Ascending aorta (tissue), 2 donors: ENCODE measurements at regions not wholly inside any gene's neighbourhood (a gene's known extent, or its start where the extent isn't known, plus 50 kb on each side); places are given as distances from the start of the nearest gene placed in this dataset.
"Not testable (repeated sequence)": the region's sequence is repeated elsewhere in the genome, so short reads cannot be mapped to it uniquely, and the experiment has no call there.

ENCODE experiments used
- DNase-seq, 2 donors: peaks; one replicate each; pipeline ENCODE4 v3.0.0-alpha.2; 2019; ENCODE audit warnings: low spot score in 2 of 2
- H3K27ac ChIP-seq, 2 donors: fragments of 200-600 bp; sonication (generic); one replicate each; pipeline ENCODE4 v1.5.1; 2016 to 2017; ENCODE audit warnings: mild to moderate bottlenecking in 1 of 2
- H3K27me3 ChIP-seq: fragments of 200-600 bp; sonication (generic); one replicate; pipeline ENCODE4 v1.5.1; 2017
- H3K36me3 ChIP-seq, 2 donors: fragments of 200-600 bp; sonication (generic); one replicate each; pipeline ENCODE4 v1.5.1; 2016
- H3K4me1 ChIP-seq, 2 donors: fragments of 200-600 bp; sonication (generic); one replicate each; pipeline ENCODE4 v1.5.1; 2016 to 2017; ENCODE audit warnings: mild to moderate bottlenecking in 1 of 2
- H3K4me3 ChIP-seq, 2 donors: fragments of 200-600 bp; sonication (generic); one replicate each; pipeline ENCODE4 v1.5.1; 2016 to 2017; ENCODE audit warnings: mild to moderate bottlenecking in 1 of 2
- H3K9me3 ChIP-seq, 2 donors: fragments of 200-600 bp; sonication (generic); one replicate each; pipeline ENCODE4 v1.5.1; 2016
- CTCF ChIP-seq, 3 experiments: fragments of 200-600 bp in 2 of 3; fragments of 450-650 bp in 1 of 3; sonication (generic) in 2 of 3; IDR thresholded peaks; one replicate each; pipeline ENCODE4 v1.5.1; 2016 to 2019; ENCODE audit warnings: antibody characterized with exemption in 3 of 3, mild to moderate bottlenecking in 1 of 3, moderate library complexity in 1 of 3
- intact Hi-C: fragments of 100-400 bp; cut with DNase I; formaldehyde crosslinking; loops from one replicate; pipeline ENCODE4 v1.15.1; 2023

DNA sequence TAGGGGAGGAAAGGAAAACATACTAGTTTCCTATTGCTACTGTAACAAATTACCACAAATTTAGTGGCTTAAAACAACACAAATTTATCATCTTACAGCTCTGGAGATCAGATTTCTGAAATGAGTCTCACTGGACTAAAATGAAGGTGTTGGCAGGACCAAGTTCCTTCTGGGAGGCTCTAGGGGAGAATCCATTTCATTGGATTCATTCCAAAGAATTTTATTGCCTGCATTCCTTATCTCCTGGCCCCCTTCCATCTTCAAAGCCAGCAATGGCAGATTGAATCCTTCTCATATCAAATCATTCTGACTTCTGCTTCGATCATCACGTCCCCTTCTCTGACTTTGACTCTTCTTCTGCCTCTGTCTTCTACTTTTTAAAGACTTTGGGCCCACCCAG is 250.9 kb downstream of the IRS1 start:
- H3K27ac ChIP-seq: no peak overlapping the region
- H3K9me3 ChIP-seq: no peaks in the 10 kb centered on the region
- no peaks in the 10 kb centered on the region for H3K4me1 ChIP-seq
- H3K36me3 ChIP-seq: no peaks in the 10 kb centered on the region
- H3K27me3 ChIP-seq: no peaks in the 10 kb centered on the region
- H3K4me3 ChIP-seq: no peak overlapping the region
- DNase-seq: no peak
- TF ChIP-seq CTCF (IDR thresholded peaks at IDR 0.05): no peak
- intact Hi-C loops: no loop called here

DNA sequence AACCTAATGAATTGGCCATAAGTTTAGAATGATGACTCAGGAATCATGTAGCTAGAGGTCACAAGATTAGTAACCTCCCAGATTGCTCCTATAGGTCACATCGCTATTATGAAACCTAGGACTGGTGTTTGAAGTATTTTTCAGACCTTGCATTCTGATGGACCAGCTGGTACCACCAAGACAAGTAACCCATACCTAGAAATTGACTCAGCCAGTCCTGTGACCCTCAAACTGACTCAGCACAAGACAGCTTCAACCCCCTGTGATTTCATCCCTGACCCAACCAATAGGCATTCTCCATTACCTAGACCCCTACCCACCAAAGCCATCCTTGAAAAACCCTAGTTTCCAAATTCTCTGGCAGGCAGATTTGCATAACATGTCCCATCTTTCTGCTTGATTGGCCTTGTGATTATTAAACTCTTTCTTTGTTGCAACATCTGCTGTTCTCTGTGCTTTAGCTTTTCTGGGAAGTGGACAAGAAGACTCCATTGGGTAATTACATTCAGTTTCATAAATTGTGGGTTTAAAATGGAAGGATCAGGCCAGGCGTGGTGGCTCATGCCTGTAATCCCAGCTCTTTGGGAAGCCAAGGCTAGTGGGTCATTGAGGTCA is 254.9 kb downstream of the IRS1 start:
- Histone ChIP-seq H3K27ac (no peak overlapping the region), H3K9me3 (no peaks in the 10 kb centered on the region), H3K4me3 (no peak overlapping the region), H3K27me3 (no peaks in the 10 kb centered on the region), H3K36me3 (no peaks in the 10 kb centered on the region), H3K4me1 (no peaks in the 10 kb centered on the region)
- intact Hi-C loops: no loop called here
- TF ChIP-seq CTCF (IDR thresholded peaks at IDR 0.05): no peak
- no peak for DNase-seq

DNA sequence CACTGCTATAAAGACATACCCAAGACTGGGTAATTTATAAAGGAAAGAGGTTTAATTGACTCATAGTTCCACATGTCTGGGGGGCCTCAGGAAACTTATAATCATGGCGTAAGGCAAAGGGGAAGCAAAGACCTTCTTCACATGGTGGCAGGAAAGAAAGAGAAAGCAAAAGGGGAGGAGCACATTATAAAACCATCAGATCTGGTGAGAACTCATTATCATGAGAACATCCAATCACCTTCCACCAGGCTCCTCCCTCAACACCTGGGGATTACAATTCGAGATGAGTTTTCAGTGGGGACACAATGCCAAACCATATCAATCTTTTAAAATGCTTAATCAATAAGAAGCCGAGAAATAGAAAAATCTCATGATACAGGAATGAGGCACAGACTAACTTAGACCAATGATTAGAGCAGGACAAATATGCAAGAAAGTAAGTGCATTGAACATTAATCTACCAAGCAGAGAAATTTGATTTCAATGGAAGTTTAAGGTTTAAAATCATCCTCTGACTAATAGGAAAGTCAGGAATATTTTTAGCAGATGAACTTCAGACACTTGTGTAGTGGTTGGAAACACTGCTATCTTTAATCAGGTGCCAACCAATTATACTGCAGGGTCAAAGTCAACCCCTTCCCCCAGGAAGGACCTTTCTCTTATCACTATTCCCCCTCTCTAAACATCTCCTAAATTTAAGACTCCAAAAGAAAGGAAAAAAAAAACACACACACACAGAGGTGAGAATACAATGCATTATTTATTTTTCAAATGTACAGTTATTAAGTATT is 259.2 kb downstream of the IRS1 start:
- H3K9me3 ChIP-seq: no peaks in the 10 kb centered on the region
- intact Hi-C loops: no loop called here
- no peak for DNase-seq
- H3K4me3 ChIP-seq: no peak overlapping the region
- no peaks in the 10 kb centered on the region for H3K4me1 ChIP-seq
- H3K27me3 ChIP-seq: no peaks in the 10 kb centered on the region
- TF ChIP-seq CTCF (IDR thresholded peaks at IDR 0.05): no peak
- H3K36me3 ChIP-seq: no peaks in the 10 kb centered on the region
- H3K27ac ChIP-seq: no peak overlapping the region

DNA sequence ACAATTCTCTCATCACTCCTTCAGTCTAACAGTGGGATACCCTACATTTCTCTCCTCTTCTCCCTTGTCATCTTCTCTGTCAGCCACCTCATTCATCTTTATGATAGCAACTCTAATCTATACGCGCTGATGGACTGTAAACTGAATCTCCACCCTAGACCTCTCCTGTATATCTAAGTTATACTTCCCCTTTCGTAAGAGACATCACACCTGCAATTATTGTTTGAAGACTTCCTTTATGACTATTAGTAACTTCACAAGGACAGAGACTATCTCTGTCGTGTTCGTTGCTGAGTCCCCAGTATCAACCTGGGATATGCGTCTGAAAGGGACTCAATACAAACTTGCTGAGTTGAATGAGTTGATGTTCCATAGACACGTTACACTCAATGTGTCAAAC is 263.2 kb downstream of the IRS1 start:
- Histone ChIP-seq H3K4me1 (no peaks in the 10 kb centered on the region), H3K27ac (no peak overlapping the region), H3K9me3 (no peaks in the 10 kb centered on the region), H3K36me3 (no peaks in the 10 kb centered on the region), H3K4me3 (no peak overlapping the region), H3K27me3 (no peaks in the 10 kb centered on the region)
- no peak for TF ChIP-seq CTCF (IDR thresholded peaks at IDR 0.05)
- intact Hi-C loops: no loop called here
- no peak for DNase-seq

DNA sequence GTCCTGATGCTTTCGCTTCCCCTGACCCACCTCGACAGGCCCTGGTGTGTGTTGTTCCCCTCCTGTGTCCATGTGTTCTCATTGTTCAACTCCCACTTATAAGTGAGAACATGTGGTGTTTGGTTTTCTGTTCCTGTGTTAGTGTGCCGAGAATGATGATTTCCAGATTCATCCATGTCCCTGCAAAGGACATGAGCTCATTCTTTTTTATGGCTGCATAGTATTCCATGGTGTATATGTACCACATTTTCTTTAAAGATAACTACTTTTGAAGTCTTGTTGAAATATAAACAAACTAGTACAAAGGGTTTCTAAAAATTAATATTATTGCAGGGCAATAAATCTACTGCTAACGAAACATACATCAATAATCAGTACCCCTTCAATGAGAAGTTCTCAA is 266.6 kb downstream of the IRS1 start:
- H3K27me3 ChIP-seq, DNase-seq, H3K27ac ChIP-seq, H3K4me3 ChIP-seq, H3K9me3 ChIP-seq, H3K36me3 ChIP-seq, intact Hi-C loops, H3K4me1 ChIP-seq: not testable (repeated sequence)

DNA sequence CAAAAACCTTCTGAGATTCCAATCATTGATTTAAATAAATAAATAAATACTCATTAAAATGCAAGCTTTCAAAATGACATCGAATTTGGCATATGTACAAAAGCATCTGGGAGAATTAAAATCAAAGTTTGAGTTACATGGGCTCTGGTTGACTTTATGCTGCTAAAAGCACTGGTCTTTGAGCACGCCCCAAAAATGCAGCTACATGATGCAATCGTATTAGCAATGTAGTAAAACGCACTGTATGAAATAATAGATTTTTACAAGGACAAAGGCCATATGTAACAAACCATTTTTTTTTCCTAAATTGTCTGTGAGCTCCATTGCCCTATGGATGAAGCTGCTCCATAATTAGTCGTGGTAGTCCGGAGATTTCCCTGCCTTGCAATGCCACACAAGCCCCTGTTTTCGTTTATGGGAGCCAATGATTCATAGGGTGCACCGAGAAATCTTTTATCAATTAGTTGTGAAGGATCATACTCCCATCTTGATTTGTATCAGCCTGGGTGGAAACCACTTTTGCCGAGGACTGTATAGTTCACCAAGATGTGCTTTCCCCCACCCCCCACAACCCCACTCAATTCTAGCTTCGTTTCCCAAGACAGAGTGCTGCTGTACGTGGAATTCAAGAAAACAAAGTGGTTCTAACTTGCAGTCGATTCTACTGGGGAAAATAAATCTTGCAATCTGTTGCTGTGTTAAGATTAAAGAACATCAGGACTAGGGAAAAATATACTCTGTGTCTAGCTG is 268.4 kb downstream of the IRS1 start:
- intact Hi-C loops: no loop called here

More for the DNA sequence above, 268.4 kb downstream of the IRS1 start:
- Histone ChIP-seq H3K9me3 (no peaks in the 10 kb centered on the region), H3K4me1 (no peaks in the 10 kb centered on the region), H3K4me3 (no peak overlapping the region), H3K27me3 (no peaks in the 10 kb centered on the region), H3K27ac (no peak overlapping the region), H3K36me3 (no peaks in the 10 kb centered on the region)
- DNase-seq: no peak
- no peak for TF ChIP-seq CTCF (IDR thresholded peaks at IDR 0.05)
